ENCODE measurements at regions not wholly inside any gene's neighbourhood (a gene's known extent, or its start where the extent isn't known, plus 50 kb on each side); places are given as distances from the start of the nearest gene placed in this dataset.
A peak's percentile ranks its signal among the peaks of the same experiment; 100 is the strongest.

- DNase-seq (ENCODE audit: low read depth), result no peak
- TF ChIP-seq CTCF (conservative IDR thresholded peaks at IDR 0.05; ENCODE audit: control insufficient read depth, insufficient read depth, low read depth, low read length), result no peak
- H3K4me3 ChIP-seq (ENCODE audit: control insufficient read depth, low read depth, low read length), result no peak overlapping the region
Observed at GRCh38 chr10:28733245-28733644, 55.9 kb downstream of the BAMBI start.

- no peak for DNase-seq (ENCODE audit: low read depth)
- H3K4me3 ChIP-seq (ENCODE audit: control insufficient read depth, low read depth, low read length), result no peak overlapping the region
- no peak for TF ChIP-seq CTCF (conservative IDR thresholded peaks at IDR 0.05; ENCODE audit: control insufficient read depth, insufficient read depth, low read depth, low read length)
Observed at GRCh38 chr10:28733647-28734046, 56.3 kb downstream of the BAMBI start.

- no peak for TF ChIP-seq CTCF (conservative IDR thresholded peaks at IDR 0.05; ENCODE audit: control insufficient read depth, insufficient read depth, low read depth, low read length)
- peak; percentile 95 for DNase-seq (ENCODE audit: low read depth)
- H3K4me3 ChIP-seq (ENCODE audit: control insufficient read depth, low read depth, low read length), result no peak overlapping the region
Observed at GRCh38 chr10:28734938-28735759, 57.8 kb downstream of the BAMBI start.

- DNase-seq (ENCODE audit: low read depth), result no peak
- no peak overlapping the region for H3K4me3 ChIP-seq (ENCODE audit: control insufficient read depth, low read depth, low read length)
- no peak for TF ChIP-seq CTCF (conservative IDR thresholded peaks at IDR 0.05; ENCODE audit: control insufficient read depth, insufficient read depth, low read depth, low read length)
Observed at GRCh38 chr10:28737096-28737495, 59.8 kb downstream of the BAMBI start.

GRCh38 chr10:28738200-28738599 lies 60.9 kb downstream of the BAMBI start:
- peak; percentile 9 for TF ChIP-seq CTCF (conservative IDR thresholded peaks at IDR 0.05; ENCODE audit: control insufficient read depth, insufficient read depth, low read depth, low read length)
- DNase-seq (ENCODE audit: low read depth), result peak; percentile 12
- no peak overlapping the region for H3K4me3 ChIP-seq (ENCODE audit: control insufficient read depth, low read depth, low read length)

GRCh38 chr10:28743576-28743975 lies 66.3 kb downstream of the BAMBI start:
- H3K4me3 ChIP-seq (ENCODE audit: control insufficient read depth, low read depth, low read length), result no peak overlapping the region
- no peak for DNase-seq (ENCODE audit: low read depth)
- no peak for TF ChIP-seq CTCF (conservative IDR thresholded peaks at IDR 0.05; ENCODE audit: control insufficient read depth, insufficient read depth, low read depth, low read length)

Data from fibroblast of mammary gland (primary cell).